PC-3 (cell line): ENCODE measurements at regions not wholly inside any gene's neighbourhood (a gene's known extent, or its start where the extent isn't known, plus 50 kb on each side); places are given as distances from the start of the nearest gene placed in this dataset.

Experiments used
- CTCF ChIP-seq: fragments of 300-600 bp; sonication (generic); conservative IDR thresholded peaks from 2 replicates; pipeline ENCODE4 v1.5.1; 2017; ENCODE audit warnings: antibody characterized with exemption, low read depth, mild to moderate bottlenecking, low read length
- EZH2 ChIP-seq: fragments of 300-600 bp; sonication (generic); IDR thresholded peaks from one replicate; pipeline ENCODE4 v1.6.1; 2017; ENCODE audit warnings: antibody characterized with exemption, mild to moderate bottlenecking, low read length; ENCODE audit not compliant: unreplicated experiment
- EZH2phosphoT487 ChIP-seq: fragments of 300-600 bp; sonication (generic); IDR thresholded peaks from 2 replicates; pipeline ENCODE4 v1.6.1; 2018; ENCODE audit warnings: mild to moderate bottlenecking, antibody characterized with exemption, low read length, borderline replicate concordance

GRCh38 chr5:45029553-45029952, 220.8 kb downstream of the MRPS30 start:
- TF ChIP-seq CTCF (no peak), EZH2 (no peak), EZH2phosphoT487 (no peak)
